Astrocyte (in vitro differentiated cells and primary cell): ENCODE measurements at regions not wholly inside any gene's neighbourhood (a gene's known extent, or its start where the extent isn't known, plus 50 kb on each side); places are given as distances from the start of the nearest gene placed in this dataset.

Source experiments
- DNase-seq: peaks from one replicate; pipeline ENCODE4 v3.0.0-alpha.2; 2010; ENCODE audit warnings: low read depth
- FAIRE-seq: peaks from 2 replicates; lab custom pipeline; 2011; peaks lifted over from hg19 to GRCh38; lab: Jason Lieb, UNC
- H2AFZ ChIP-seq: 2 replicates; pipeline ENCODE4 v1.6.0; 2012; ENCODE audit warnings: low read depth, low read length, inconsistent platforms
- H3K27ac ChIP-seq: 2 replicates; pipeline ENCODE4 v1.5.1; 2011; ENCODE audit warnings: low read depth, low read length, inconsistent platforms
- H3K27me3 ChIP-seq: 2 replicates; pipeline ENCODE4 v1.6.0; 2011; ENCODE audit warnings: low read length, inconsistent platforms; ENCODE audit not compliant: insufficient read depth
- H3K36me3 ChIP-seq: 2 replicates; pipeline ENCODE4 v1.5.1; 2011; ENCODE audit warnings: low read length, inconsistent platforms; ENCODE audit not compliant: insufficient read depth
- H3K4me1 ChIP-seq: 2 replicates; pipeline ENCODE4 v1.5.1; 2011; ENCODE audit warnings: low read length, inconsistent platforms; ENCODE audit not compliant: insufficient read depth
- H3K4me2 ChIP-seq: 2 replicates; pipeline ENCODE4 v1.6.0; 2012; ENCODE audit warnings: low read length, inconsistent platforms
- H3K4me3 ChIP-seq: 2 replicates; pipeline ENCODE4 v1.5.1; 2011; ENCODE audit warnings: low read depth, mild to moderate bottlenecking, low read length, inconsistent platforms; ENCODE audit not compliant: insufficient read depth
- H3K79me2 ChIP-seq: 2 replicates; pipeline ENCODE4 v1.6.0; 2012; ENCODE audit warnings: mild to moderate bottlenecking, low read length, inconsistent platforms; ENCODE audit not compliant: insufficient read depth
- H3K9ac ChIP-seq: 2 replicates; pipeline ENCODE4 v1.6.0; 2012; ENCODE audit warnings: mild to moderate bottlenecking, low read length, inconsistent platforms
- H3K9me3 ChIP-seq: 2 replicates; pipeline ENCODE4 v1.5.1; 2012; ENCODE audit warnings: low read depth, mild to moderate bottlenecking, low read length, inconsistent platforms; ENCODE audit not compliant: insufficient read depth
- H4K20me1 ChIP-seq: 2 replicates; pipeline ENCODE4 v1.6.0; 2012; ENCODE audit warnings: low read length, inconsistent platforms; ENCODE audit not compliant: insufficient read depth
- H3K27ac Mint-ChIP-seq: one replicate; pipeline ENCODE4 v1.8.0; 2021; ENCODE audit warnings: mild to moderate bottlenecking, mixed read lengths; ENCODE audit not compliant: unreplicated experiment
- H3K27me3 Mint-ChIP-seq: one replicate; pipeline ENCODE4 v1.8.0; 2021; ENCODE audit warnings: low read depth, mixed read lengths; ENCODE audit not compliant: unreplicated experiment
- H3K36me3 Mint-ChIP-seq: one replicate; pipeline ENCODE4 v1.8.0; 2021; ENCODE audit warnings: low read depth, mixed read lengths; ENCODE audit not compliant: unreplicated experiment
- H3K4me1 Mint-ChIP-seq: one replicate; pipeline ENCODE4 v1.8.0; 2021; ENCODE audit warnings: low read depth, mixed read lengths; ENCODE audit not compliant: unreplicated experiment
- H3K4me3 Mint-ChIP-seq: one replicate; pipeline ENCODE4 v1.8.0; 2021; ENCODE audit warnings: mild to moderate bottlenecking, moderate library complexity, mixed read lengths; ENCODE audit not compliant: unreplicated experiment
- H3K9me3 Mint-ChIP-seq: one replicate; pipeline ENCODE4 v1.8.0; 2021; ENCODE audit warnings: mild to moderate bottlenecking, mixed read lengths; ENCODE audit not compliant: unreplicated experiment
- EZH2 ChIP-seq: IDR thresholded peaks from 2 replicates; pipeline ENCODE4 v1.6.1; 2012; ENCODE audit warnings: mild to moderate bottlenecking, low read length, inconsistent platforms; ENCODE audit not compliant: insufficient read depth
- TF ChIP-seq, protein P1 (sequence below): IDR thresholded peaks from 2 replicates; pipeline ENCODE4 v1.5.1; 2011; ENCODE audit warnings: low read depth, mild to moderate bottlenecking, inconsistent platforms, low read length, moderate library complexity; ENCODE audit not compliant: insufficient read depth

DNA sequence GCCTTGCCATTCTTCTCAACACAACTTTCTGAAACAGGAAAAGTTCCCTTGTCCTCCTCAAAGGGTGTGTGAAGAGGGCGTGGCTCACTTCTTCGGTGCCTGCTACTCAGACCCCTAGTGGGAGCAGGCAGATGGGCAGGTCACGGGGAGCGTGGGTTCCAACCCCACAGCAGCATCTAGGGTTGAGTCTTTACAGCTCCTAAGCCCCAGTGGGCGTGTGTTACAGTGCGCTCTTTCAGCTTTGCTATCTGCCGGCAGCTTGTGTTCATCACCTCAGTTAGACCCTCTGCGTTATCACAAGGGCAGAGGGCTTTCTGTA, 57.5 kb upstream of the KLF3 start:
- Mint-ChIP-seq H3K27me3 (peaks cover 6% of the 10 kb centered on the region), H3K27ac (no peak overlapping the region), H3K9me3 (peaks cover 2% of the 10 kb centered on the region), H3K4me3 (no peak overlapping the region), H3K4me1 (peaks cover 4% of the 10 kb centered on the region), H3K36me3 (no peaks in the 10 kb centered on the region)
- Histone ChIP-seq H3K4me2 (no peak overlapping the region), H4K20me1 (no peaks in the 10 kb centered on the region), H3K4me3 (no peak overlapping the region), H3K9ac (no peak overlapping the region), H3K27ac (no peak overlapping the region), H3K9me3 (no peaks in the 10 kb centered on the region), H3K79me2 (no peaks in the 10 kb centered on the region), H3K36me3 (no peaks in the 10 kb centered on the region), H3K27me3 (no peaks in the 10 kb centered on the region), H3K4me1 (peaks cover 1% of the 10 kb centered on the region), H2AFZ (no peak overlapping the region)
- TF ChIP-seq, protein P1, sequence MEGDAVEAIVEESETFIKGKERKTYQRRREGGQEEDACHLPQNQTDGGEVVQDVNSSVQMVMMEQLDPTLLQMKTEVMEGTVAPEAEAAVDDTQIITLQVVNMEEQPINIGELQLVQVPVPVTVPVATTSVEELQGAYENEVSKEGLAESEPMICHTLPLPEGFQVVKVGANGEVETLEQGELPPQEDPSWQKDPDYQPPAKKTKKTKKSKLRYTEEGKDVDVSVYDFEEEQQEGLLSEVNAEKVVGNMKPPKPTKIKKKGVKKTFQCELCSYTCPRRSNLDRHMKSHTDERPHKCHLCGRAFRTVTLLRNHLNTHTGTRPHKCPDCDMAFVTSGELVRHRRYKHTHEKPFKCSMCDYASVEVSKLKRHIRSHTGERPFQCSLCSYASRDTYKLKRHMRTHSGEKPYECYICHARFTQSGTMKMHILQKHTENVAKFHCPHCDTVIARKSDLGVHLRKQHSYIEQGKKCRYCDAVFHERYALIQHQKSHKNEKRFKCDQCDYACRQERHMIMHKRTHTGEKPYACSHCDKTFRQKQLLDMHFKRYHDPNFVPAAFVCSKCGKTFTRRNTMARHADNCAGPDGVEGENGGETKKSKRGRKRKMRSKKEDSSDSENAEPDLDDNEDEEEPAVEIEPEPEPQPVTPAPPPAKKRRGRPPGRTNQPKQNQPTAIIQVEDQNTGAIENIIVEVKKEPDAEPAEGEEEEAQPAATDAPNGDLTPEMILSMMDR = no peak
- TF ChIP-seq EZH2 = no peak
- no peak for FAIRE-seq
- DNase-seq = no peak

DNA sequence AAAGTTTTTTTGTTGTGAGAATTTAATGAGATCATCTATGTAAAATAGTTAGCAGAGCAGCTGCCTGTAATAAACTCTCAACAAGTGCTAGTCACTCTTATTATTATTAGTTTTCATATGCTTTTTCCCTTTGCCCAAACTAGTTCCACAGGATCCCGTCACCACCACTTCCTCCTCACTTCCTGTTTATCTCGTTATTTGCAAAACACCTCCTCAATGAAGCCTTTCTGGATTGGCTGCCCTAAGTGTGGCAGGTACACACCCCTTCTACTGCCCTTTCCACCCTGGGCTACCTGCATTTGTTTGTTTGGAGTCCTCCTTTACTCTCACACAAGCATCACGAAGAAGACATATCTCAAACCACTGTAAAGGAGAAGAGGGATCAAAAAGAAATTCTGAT, 54.4 kb upstream of the KLF3 start:
- no peak overlapping the region for H3K4me3 ChIP-seq
- H3K36me3 ChIP-seq = no peaks in the 10 kb centered on the region
- Mint-ChIP-seq H3K36me3 (no peaks in the 10 kb centered on the region), H3K4me3 (no peak overlapping the region), H3K9me3 (peaks cover 2% of the 10 kb centered on the region), H3K27ac (no peak overlapping the region), H3K27me3 (peaks cover 3% of the 10 kb centered on the region), H3K4me1 (no peaks in the 10 kb centered on the region)
- H2AFZ ChIP-seq = no peak overlapping the region
- H3K9ac ChIP-seq = no peak overlapping the region
- no peaks in the 10 kb centered on the region for H4K20me1 ChIP-seq
- no peak for TF ChIP-seq EZH2
- TF ChIP-seq, protein P1 = no peak
- no peak overlapping the region for H3K4me2 ChIP-seq
- DNase-seq (no peak), FAIRE-seq (no peak)
- no peaks in the 10 kb centered on the region for H3K79me2 ChIP-seq
- H3K9me3 ChIP-seq = no peaks in the 10 kb centered on the region
- H3K27me3 ChIP-seq = no peaks in the 10 kb centered on the region
- H3K4me1 ChIP-seq = no peaks in the 10 kb centered on the region
- H3K27ac ChIP-seq = no peak overlapping the region

DNA sequence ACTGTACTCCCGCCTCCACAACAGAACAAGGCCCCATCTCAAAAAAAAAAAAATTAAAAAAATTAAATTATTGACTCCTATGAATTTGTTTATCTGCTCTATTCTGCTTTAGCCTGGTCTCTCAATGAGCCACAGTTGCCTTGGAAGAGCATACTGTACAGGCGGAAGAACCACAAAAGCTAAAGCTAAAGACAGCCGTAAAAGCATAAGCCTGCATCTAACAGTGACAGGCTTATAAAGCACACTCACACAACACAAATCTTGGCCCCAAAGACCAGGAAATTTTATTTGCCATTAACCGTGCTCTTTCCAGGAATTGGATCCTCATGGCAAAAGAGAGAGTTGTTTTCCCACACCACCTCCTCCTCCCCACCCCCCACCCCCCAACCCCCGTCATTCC, 53.5 kb upstream of the KLF3 start:
- no peaks in the 10 kb centered on the region for H3K9me3 ChIP-seq
- H3K36me3 Mint-ChIP-seq = no peaks in the 10 kb centered on the region
- H3K4me3 Mint-ChIP-seq = no peak overlapping the region
- H3K9me3 Mint-ChIP-seq = peaks cover 2% of the 10 kb centered on the region
- no peak overlapping the region for H3K27ac ChIP-seq
- peaks cover 3% of the 10 kb centered on the region for H3K27me3 Mint-ChIP-seq
- H3K27ac Mint-ChIP-seq = no peak overlapping the region
- no peaks in the 10 kb centered on the region for H3K4me1 Mint-ChIP-seq
- DNase-seq (no peak), FAIRE-seq (no peak)
- no peak overlapping the region for H3K4me2 ChIP-seq
- no peaks in the 10 kb centered on the region for H4K20me1 ChIP-seq
- no peaks in the 10 kb centered on the region for H3K36me3 ChIP-seq
- H3K79me2 ChIP-seq = no peaks in the 10 kb centered on the region
- H3K4me1 ChIP-seq = no peaks in the 10 kb centered on the region
- no peak overlapping the region for H3K9ac ChIP-seq
- H2AFZ ChIP-seq = no peak overlapping the region
- TF ChIP-seq EZH2 = no peak
- TF ChIP-seq, protein P1 = no peak
- no peaks in the 10 kb centered on the region for H3K27me3 ChIP-seq
- no peak overlapping the region for H3K4me3 ChIP-seq
